ENCODE measurements at regions not wholly inside any gene's neighbourhood (a gene's known extent, or its start where the extent isn't known, plus 50 kb on each side); places are given as distances from the start of the nearest gene placed in this dataset.

DNA sequence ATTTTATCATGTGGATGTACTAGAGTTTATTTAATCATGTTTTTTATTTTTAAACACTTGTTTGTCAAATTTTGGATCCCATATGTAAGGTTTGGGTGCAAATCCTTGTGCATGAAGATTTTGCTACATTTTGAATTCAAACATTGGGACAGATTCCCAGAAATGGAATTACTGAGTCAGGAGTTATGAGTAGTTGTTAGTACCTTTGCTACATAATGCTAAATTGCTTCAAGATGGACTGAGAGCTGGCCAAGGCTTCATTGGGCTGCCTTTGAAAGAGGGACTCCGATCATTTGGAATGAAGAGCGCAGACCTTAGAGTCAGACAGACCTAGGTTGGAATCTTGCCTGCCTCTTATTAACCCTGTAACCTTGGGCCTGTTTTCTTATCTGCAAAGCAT, 154.9 kb upstream of the PWP1 start:
- Histone ChIP-seq H3K79me2 (ENCODE audit: insufficient read depth, low read length) (no peaks in the 10 kb centered on the region), H3F3A (ENCODE audit: low read depth) (no peaks in the 10 kb centered on the region), H3K4me1 (ENCODE audit: insufficient read depth, low read length, poor library complexity, severe bottlenecking) (peaks cover 6% of the 10 kb centered on the region), H3K27me3 (ENCODE audit: insufficient read depth, low read length, poor library complexity, severe bottlenecking) (no peaks in the 10 kb centered on the region), H3K4me2 (ENCODE audit: low read depth, low read length, poor library complexity, severe bottlenecking) (no peak overlapping the region), H3K36me3 (ENCODE audit: insufficient read depth, low read length) (no peaks in the 10 kb centered on the region), H4K20me1 (ENCODE audit: insufficient read depth, low read length, poor library complexity, severe bottlenecking) (no peaks in the 10 kb centered on the region), H3K4me3 (ENCODE audit: low read length, poor library complexity, severe bottlenecking) (no peak overlapping the region), H3K9me2 (replicated peaks; ENCODE audit: low read depth, low read length) (no peaks in the 10 kb centered on the region), H2AFZ (ENCODE audit: low read length) (no peak overlapping the region), H3K9me3 (ENCODE audit: insufficient read depth, low read depth, low read length) (no peaks in the 10 kb centered on the region), H3K9ac (ENCODE audit: low read depth, low read length, poor library complexity, severe bottlenecking) (no peak overlapping the region)
- no peak for TF ChIP-seq EZH2phosphoT487 (IDR thresholded peaks at IDR 0.05; ENCODE audit: borderline replicate concordance)
- TF ChIP-seq, protein P1, sequence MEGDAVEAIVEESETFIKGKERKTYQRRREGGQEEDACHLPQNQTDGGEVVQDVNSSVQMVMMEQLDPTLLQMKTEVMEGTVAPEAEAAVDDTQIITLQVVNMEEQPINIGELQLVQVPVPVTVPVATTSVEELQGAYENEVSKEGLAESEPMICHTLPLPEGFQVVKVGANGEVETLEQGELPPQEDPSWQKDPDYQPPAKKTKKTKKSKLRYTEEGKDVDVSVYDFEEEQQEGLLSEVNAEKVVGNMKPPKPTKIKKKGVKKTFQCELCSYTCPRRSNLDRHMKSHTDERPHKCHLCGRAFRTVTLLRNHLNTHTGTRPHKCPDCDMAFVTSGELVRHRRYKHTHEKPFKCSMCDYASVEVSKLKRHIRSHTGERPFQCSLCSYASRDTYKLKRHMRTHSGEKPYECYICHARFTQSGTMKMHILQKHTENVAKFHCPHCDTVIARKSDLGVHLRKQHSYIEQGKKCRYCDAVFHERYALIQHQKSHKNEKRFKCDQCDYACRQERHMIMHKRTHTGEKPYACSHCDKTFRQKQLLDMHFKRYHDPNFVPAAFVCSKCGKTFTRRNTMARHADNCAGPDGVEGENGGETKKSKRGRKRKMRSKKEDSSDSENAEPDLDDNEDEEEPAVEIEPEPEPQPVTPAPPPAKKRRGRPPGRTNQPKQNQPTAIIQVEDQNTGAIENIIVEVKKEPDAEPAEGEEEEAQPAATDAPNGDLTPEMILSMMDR (conservative IDR thresholded peaks at IDR 0.05; ENCODE audit: low read length), result no peak

DNA sequence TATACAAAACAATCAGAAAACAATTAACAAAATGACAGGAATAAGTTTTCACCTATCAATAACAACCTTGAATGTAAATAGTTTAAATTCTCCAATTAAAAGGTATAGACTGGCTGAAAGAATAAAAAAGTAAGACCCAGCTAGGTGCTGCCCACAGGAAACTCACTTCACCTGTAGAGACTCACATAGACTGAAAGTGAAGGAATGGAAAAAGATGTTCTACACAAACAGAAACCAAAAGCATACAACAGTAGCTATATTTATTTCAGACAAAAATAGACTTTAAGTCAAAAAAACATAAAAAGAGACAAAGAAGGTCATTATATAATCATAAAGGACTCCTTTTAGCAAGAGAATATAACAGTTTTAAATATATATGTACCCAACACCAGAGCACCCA, 152.4 kb upstream of the PWP1 start:
- H3K9ac ChIP-seq (ENCODE audit: low read depth, low read length, poor library complexity, severe bottlenecking), result no peak overlapping the region
- H3F3A ChIP-seq (ENCODE audit: low read depth), result no peaks in the 10 kb centered on the region
- no peak overlapping the region for H3K4me3 ChIP-seq (ENCODE audit: low read length, poor library complexity, severe bottlenecking)
- H3K9me3 ChIP-seq (ENCODE audit: insufficient read depth, low read depth, low read length), result no peaks in the 10 kb centered on the region
- H3K36me3 ChIP-seq (ENCODE audit: insufficient read depth, low read length), result no peaks in the 10 kb centered on the region
- no peak for TF ChIP-seq EZH2phosphoT487 (IDR thresholded peaks at IDR 0.05; ENCODE audit: borderline replicate concordance)
- TF ChIP-seq, protein P1 (conservative IDR thresholded peaks at IDR 0.05; ENCODE audit: low read length), result no peak
- H4K20me1 ChIP-seq (ENCODE audit: insufficient read depth, low read length, poor library complexity, severe bottlenecking), result no peaks in the 10 kb centered on the region
- no peaks in the 10 kb centered on the region for H3K27me3 ChIP-seq (ENCODE audit: insufficient read depth, low read length, poor library complexity, severe bottlenecking)
- no peaks in the 10 kb centered on the region for H3K9me2 ChIP-seq (replicated peaks; ENCODE audit: low read depth, low read length)
- no peak overlapping the region for H3K4me2 ChIP-seq (ENCODE audit: low read depth, low read length, poor library complexity, severe bottlenecking)
- H2AFZ ChIP-seq (ENCODE audit: low read length), result no peak overlapping the region
- H3K79me2 ChIP-seq (ENCODE audit: insufficient read depth, low read length), result no peaks in the 10 kb centered on the region
- peaks cover 15% of the 10 kb centered on the region for H3K4me1 ChIP-seq (ENCODE audit: insufficient read depth, low read length, poor library complexity, severe bottlenecking)

DNA sequence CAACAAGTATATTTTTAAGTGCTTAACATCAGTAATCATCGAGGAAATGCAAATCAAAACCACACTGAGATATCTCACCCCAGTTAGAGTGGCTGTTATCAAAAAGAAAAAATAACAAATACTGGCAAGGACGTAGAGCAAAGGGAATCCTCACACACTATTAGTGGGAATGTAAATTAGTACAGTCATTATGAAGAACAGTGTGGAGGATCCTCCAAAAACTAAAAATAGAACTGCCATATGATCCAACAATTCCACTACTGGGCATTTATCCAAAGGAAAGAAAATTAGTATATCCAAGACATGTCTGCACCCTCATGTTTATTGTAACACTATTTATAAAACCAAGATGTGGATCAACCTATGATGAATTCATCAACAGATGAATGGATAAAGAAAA, 149.0 kb upstream of the PWP1 start:
- Histone ChIP-seq H3K36me3 (ENCODE audit: insufficient read depth, low read length) (no peaks in the 10 kb centered on the region), H3K9me2 (replicated peaks; ENCODE audit: low read depth, low read length) (no peaks in the 10 kb centered on the region), H3K4me1 (ENCODE audit: insufficient read depth, low read length, poor library complexity, severe bottlenecking) (peaks cover 23% of the 10 kb centered on the region), H3K4me2 (ENCODE audit: low read depth, low read length, poor library complexity, severe bottlenecking) (no peak overlapping the region), H3K9me3 (ENCODE audit: insufficient read depth, low read depth, low read length) (no peaks in the 10 kb centered on the region), H3K79me2 (ENCODE audit: insufficient read depth, low read length) (no peaks in the 10 kb centered on the region), H2AFZ (ENCODE audit: low read length) (no peak overlapping the region), H3K4me3 (ENCODE audit: low read length, poor library complexity, severe bottlenecking) (no peak overlapping the region), H3F3A (ENCODE audit: low read depth) (no peaks in the 10 kb centered on the region), H3K9ac (ENCODE audit: low read depth, low read length, poor library complexity, severe bottlenecking) (no peak overlapping the region), H4K20me1 (ENCODE audit: insufficient read depth, low read length, poor library complexity, severe bottlenecking) (no peaks in the 10 kb centered on the region), H3K27me3 (ENCODE audit: insufficient read depth, low read length, poor library complexity, severe bottlenecking) (no peaks in the 10 kb centered on the region)
- TF ChIP-seq, protein P1 (conservative IDR thresholded peaks at IDR 0.05; ENCODE audit: low read length), result no peak
- TF ChIP-seq EZH2phosphoT487 (IDR thresholded peaks at IDR 0.05; ENCODE audit: borderline replicate concordance), result no peak
